GM18520 (cell line): ENCODE measurements at regions not wholly inside any gene's neighbourhood (a gene's known extent, or its start where the extent isn't known, plus 50 kb on each side); places are given as distances from the start of the nearest gene placed in this dataset.

Source experiments
- ATAC-seq: cut with Tn5 transposase; IDR thresholded peaks from one replicate; pipeline ENCODE4 v1.9.1; 2021; ENCODE audit not compliant: unreplicated experiment

- no peak for ATAC-seq
These were observed 113.6 kb upstream of the AVPR1A start for GRCh38 chr12:63264629-63265028.

- no peak for ATAC-seq
These were observed 99.5 kb upstream of the AVPR1A start for GRCh38 chr12:63250486-63250885.

- ATAC-seq = no peak
These were observed 87.9 kb upstream of the AVPR1A start for GRCh38 chr12:63238892-63239291.

- no peak for ATAC-seq
These were observed 81.9 kb upstream of the AVPR1A start for GRCh38 chr12:63232896-63233295.

- ATAC-seq = no peak
These were observed 77.9 kb upstream of the AVPR1A start for GRCh38 chr12:63228853-63229252.

- no peak for ATAC-seq
These were observed 75.9 kb upstream of the AVPR1A start for GRCh38 chr12:63226792-63227463.

- no peak for ATAC-seq
These were observed 73.4 kb upstream of the AVPR1A start for GRCh38 chr12:63224396-63224795.

GRCh38 chr12:63223128-63223527 is 72.1 kb upstream of the AVPR1A start:
- no peak for ATAC-seq

- ATAC-seq = no peak
These were observed 71.6 kb upstream of the AVPR1A start for GRCh38 chr12:63222582-63222981.

GRCh38 chr12:63220921-63221320 is 69.9 kb upstream of the AVPR1A start:
- no peak for ATAC-seq

GRCh38 chr12:63212316-63212715 is 61.3 kb upstream of the AVPR1A start:
- no peak for ATAC-seq

GRCh38 chr12:63208956-63209355 is 58.0 kb upstream of the AVPR1A start:
- ATAC-seq = no peak

- ATAC-seq = no peak
These were observed 55.9 kb upstream of the AVPR1A start for GRCh38 chr12:63206909-63207308.

- ATAC-seq = no peak
These were observed 55.5 kb upstream of the AVPR1A start for GRCh38 chr12:63206494-63206893.
